ENCODE measurements at regions not wholly inside any gene's neighbourhood (a gene's known extent, or its start where the extent isn't known, plus 50 kb on each side); places are given as distances from the start of the nearest gene placed in this dataset.

DNA sequence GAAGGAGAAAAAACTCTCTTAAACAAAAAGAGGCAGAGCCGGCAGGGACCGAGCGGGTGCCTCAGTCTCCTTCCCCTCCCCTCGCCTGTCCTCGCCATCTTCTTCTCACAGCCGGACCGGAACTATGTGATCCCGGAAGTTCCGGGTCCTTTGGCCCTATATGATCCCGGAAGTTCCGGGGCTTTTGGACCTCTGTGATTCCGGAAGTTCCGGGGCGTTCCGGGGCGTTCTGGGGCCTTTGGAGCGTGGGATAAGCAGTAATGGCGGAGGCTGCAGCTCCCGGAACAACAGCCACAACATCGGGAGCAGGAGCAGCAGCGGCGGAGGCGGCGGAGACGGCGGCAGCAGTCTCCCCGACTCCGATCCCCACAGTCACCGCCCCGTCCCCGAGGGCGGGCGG, 98.9 kb upstream of the MED14 start:
- DNase-seq = no peak
- Histone ChIP-seq H3K4me1 (no peaks in the 10 kb centered on the region), H3K27ac (no peak overlapping the region), H3K27me3 (no peaks in the 10 kb centered on the region), H3K9me3 (peaks cover 0 to 1% (median 0%) of the 10 kb centered on the region in 4 donors), H3K4me3 (no peak overlapping the region), H3K36me3 (no peaks in the 10 kb centered on the region)
- no peak for ATAC-seq (ENCODE audit: low FRiP score in 2 of 2)
- 92 to 94% methylated on average over 22 to 33 of the region's 33 CpGs for WGBS, 2 donors
- no peak for TF ChIP-seq EP300 (IDR thresholded peaks at IDR 0.05)
- TF ChIP-seq, protein P1, sequence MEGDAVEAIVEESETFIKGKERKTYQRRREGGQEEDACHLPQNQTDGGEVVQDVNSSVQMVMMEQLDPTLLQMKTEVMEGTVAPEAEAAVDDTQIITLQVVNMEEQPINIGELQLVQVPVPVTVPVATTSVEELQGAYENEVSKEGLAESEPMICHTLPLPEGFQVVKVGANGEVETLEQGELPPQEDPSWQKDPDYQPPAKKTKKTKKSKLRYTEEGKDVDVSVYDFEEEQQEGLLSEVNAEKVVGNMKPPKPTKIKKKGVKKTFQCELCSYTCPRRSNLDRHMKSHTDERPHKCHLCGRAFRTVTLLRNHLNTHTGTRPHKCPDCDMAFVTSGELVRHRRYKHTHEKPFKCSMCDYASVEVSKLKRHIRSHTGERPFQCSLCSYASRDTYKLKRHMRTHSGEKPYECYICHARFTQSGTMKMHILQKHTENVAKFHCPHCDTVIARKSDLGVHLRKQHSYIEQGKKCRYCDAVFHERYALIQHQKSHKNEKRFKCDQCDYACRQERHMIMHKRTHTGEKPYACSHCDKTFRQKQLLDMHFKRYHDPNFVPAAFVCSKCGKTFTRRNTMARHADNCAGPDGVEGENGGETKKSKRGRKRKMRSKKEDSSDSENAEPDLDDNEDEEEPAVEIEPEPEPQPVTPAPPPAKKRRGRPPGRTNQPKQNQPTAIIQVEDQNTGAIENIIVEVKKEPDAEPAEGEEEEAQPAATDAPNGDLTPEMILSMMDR (IDR thresholded peaks at IDR 0.05) = no peak
- no peak for TF ChIP-seq POLR2A (IDR thresholded peaks at IDR 0.05)
- TF ChIP-seq POLR2AphosphoS5 (IDR thresholded peaks at IDR 0.05) = no peak

DNA sequence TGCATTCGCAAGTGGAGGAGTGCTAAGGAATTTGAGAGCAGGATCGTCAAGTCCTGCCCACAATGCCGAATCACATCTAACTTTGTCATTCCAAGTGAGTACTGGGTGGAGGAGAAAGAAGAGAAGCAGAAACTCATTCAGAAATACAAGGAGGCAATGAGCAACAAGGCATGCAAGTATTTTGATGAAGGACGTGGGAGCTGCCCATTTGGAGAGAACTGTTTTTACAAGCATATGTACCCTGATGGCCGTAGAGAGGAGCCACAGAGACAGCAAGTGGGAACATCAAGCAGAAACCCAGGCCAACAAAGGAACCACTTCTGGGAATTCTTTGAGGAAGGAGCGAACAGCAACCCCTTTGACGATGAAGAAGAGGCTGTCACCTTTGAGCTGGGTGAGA, 100.2 kb upstream of the MED14 start:
- H3K4me1 ChIP-seq = no peaks in the 10 kb centered on the region
- DNase-seq = no peak
- ATAC-seq (ENCODE audit: low FRiP score in 2 of 2) = no peak
- no peak overlapping the region for H3K27ac ChIP-seq
- H3K27me3 ChIP-seq = no peaks in the 10 kb centered on the region
- H3K9me3 ChIP-seq = peaks cover 0 to 12% (median 0%) of the 10 kb centered on the region in 4 donors
- TF ChIP-seq EP300 (IDR thresholded peaks at IDR 0.05) (no peak), POLR2AphosphoS5 (IDR thresholded peaks at IDR 0.05) (no peak), POLR2A (IDR thresholded peaks at IDR 0.05) (no peak)
- TF ChIP-seq, protein P1 (IDR thresholded peaks at IDR 0.05) = no peak
- no peaks in the 10 kb centered on the region for H3K36me3 ChIP-seq
- no peak overlapping the region for H3K4me3 ChIP-seq
- 66 to 77% methylated on average over 7 of the region's 7 CpGs for WGBS, 2 donors

DNA sequence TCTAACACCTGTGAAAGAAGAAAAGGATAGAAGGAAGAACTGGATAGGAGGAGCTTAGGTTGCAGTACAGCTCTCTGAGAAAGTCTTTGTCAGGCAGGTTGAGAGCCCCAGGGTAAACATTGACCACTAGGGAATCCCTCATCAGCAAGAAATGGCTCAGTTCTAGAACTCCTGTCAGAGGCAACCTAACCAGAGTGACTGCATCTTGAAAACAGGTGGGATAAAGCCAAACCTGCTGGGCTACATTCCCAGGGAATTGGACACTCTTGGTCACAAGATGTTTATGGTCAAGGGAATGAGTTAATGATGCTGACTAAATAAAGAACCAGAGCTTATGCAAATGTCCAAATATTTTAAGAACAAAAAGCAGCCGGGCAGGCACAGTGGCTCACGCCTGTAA, 108.3 kb upstream of the MED14 start:
- Histone ChIP-seq H3K9me3 (peaks cover 0 to 43% (median 5%) of the 10 kb centered on the region in 4 donors), H3K4me3 (no peak overlapping the region), H3K27ac (no peak overlapping the region), H3K27me3 (no peaks in the 10 kb centered on the region), H3K36me3 (no peaks in the 10 kb centered on the region), H3K4me1 (no peaks in the 10 kb centered on the region)
- ATAC-seq (ENCODE audit: low FRiP score in 2 of 2) (no peak), DNase-seq (no peak)
- 100% methylated on average over 2 of the region's 2 CpGs; no CpG with 5 or more reads in 1 of the 2 donors for WGBS, 2 donors
- TF ChIP-seq, protein P1 (IDR thresholded peaks at IDR 0.05) = no peak
- TF ChIP-seq EP300 (IDR thresholded peaks at IDR 0.05) (no peak), POLR2AphosphoS5 (IDR thresholded peaks at IDR 0.05) (no peak), POLR2A (IDR thresholded peaks at IDR 0.05) (no peak)

DNA sequence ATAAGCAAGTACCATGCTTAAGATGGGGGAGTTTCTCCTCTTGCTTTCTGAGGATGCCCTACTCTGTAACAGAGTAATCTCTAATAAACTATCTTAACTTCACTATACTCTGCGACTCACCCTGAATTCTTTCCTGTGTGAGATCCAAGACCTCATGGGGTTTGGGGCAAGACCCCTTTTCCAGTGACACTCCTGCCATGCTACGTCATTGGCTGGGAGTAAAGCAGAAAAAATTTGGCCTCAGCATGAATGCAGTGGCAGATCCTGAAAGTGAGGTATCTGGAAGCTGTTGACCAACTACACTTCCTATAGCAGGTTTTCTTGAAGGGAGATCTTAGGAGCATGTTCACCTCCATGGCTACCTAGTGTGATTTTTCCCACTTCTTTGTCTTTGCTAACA, 109.1 kb upstream of the MED14 start:
- 71 to 82% methylated on average over 1 to 2 of the region's 2 CpGs for WGBS, 2 donors
- H3K27ac ChIP-seq = no peak overlapping the region

More for the DNA sequence above, 109.1 kb upstream of the MED14 start:
- DNase-seq = no peak
- ATAC-seq (ENCODE audit: low FRiP score in 2 of 2) = no peak
- Histone ChIP-seq H3K36me3 (no peaks in the 10 kb centered on the region), H3K9me3 (peaks cover 0 to 39% (median 5%) of the 10 kb centered on the region in 4 donors), H3K4me1 (no peaks in the 10 kb centered on the region), H3K4me3 (no peak overlapping the region), H3K27me3 (no peaks in the 10 kb centered on the region)
- no peak for TF ChIP-seq EP300 (IDR thresholded peaks at IDR 0.05)
- no peak for TF ChIP-seq POLR2AphosphoS5 (IDR thresholded peaks at IDR 0.05)
- TF ChIP-seq POLR2A (IDR thresholded peaks at IDR 0.05) = no peak
- TF ChIP-seq, protein P1 (IDR thresholded peaks at IDR 0.05) = no peak

Data from upper lobe of left lung (tissue), 6 donors.